GM18870 (cell line): ENCODE measurements at regions not wholly inside any gene's neighbourhood (a gene's known extent, or its start where the extent isn't known, plus 50 kb on each side); places are given as distances from the start of the nearest gene placed in this dataset.

Experiments
- ATAC-seq: cut with Tn5 transposase; IDR thresholded peaks from one replicate; pipeline ENCODE4 v1.9.1; 2021; ENCODE audit warnings: moderate library complexity; ENCODE audit not compliant: unreplicated experiment

DNA sequence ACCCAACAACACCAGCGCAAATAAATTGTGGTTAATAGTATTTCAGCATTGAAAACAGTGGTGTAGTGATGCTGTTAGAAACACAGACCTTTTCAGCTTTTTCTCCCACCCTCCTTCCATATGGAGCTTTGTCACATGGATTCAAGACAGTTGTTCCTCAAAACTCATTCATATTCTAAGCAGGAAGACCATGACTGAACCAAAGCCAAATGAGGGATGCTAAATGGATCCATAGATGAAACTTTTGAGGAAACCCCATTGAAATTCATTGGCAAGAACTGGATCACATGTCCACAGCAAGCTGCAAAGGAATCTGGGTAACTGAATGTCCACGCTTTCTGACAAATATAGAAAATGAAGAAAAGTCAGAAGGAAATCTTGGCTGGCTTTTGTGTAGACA is 615.1 kb upstream of the NETO1 start:
- no peak for ATAC-seq

DNA sequence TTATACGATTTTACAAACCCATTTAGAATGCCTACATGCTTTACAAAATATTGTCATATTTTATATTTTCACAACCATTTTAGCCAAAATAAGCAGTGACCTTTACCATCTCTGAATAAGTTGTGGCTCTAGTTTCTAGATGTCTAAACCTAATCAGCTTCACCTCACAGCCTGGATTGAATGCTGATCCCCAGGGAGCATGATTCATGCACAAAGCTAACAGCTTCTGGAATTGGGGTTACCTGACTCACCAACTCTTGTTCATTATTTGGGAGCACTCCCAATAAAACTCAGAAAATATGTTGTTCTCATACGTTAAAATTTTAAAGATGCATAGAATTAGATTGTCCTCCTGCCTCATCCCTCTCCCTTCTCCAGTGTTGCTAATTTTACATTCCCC is 611.7 kb upstream of the NETO1 start:
- no peak for ATAC-seq

DNA sequence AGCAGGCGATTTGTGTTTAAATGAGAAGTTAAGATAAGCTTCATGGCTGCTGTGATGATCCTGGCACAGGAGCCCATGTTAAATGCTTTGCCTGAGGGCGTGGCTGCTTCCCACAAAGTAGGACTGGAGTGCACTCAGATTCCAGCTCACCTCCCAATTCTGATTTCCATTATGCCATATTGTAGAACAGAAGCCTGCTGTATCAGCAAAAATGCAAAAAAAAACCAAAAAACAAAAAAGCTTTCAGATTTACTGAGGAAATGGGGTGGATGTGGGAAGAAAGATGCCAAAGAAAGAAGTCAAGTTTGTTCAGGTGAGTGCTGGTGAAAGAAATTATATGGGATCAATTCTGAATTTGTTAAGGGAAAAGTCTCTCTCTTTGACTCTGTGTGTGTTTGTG is 610.4 kb upstream of the NETO1 start:
- no peak for ATAC-seq

DNA sequence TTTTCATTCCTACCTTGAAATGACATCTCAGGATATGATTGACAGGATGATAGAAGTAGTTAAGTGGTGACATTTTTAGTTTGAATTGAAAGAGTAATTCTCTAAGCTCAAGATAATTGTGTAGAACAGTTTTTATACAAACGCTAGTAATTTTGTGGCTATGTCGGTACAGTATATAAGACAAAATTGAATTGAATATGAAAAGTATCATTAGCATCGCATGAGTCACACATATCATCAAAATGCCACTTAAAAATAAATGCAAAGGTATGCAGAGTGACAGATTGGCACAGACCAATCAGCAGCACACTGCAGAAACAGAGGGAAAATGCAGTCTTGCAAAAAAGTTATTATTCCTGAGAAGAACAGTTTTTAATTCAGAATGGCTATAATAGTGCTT is 608.2 kb upstream of the NETO1 start:
- ATAC-seq = no peak

DNA sequence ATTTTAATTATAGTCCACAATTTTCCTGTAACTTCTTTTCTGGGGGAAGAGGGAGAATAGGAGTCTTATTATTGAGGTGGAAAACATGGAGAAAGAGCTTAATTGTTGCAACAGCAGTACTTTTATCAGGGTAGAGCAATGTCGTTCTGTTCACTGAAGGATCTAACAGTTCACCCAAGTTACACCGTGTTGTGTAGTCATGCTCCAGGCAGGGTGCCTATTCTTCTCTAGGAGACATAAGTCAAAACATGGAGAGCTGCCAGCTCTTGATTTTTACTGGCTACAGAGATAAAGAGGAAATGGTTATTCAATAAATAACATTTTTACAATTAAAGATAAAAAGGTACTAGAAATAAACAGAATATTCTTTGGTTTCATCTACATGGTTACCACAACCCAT is 594.3 kb upstream of the NETO1 start:
- ATAC-seq = no peak

DNA sequence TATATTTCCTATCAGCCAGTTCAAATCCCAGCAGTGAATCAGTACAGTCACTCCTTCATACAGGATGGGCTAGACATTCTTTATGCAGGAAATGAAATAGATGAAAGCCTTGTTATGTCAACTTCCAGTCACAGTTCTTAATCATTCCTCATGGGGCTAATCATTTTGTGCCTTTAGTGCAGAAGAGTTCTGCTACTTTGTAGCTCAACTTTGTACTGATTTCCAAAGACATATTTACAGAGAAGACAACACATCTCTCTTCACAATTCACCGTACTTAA is 593.9 kb upstream of the NETO1 start:
- ATAC-seq = no peak

DNA sequence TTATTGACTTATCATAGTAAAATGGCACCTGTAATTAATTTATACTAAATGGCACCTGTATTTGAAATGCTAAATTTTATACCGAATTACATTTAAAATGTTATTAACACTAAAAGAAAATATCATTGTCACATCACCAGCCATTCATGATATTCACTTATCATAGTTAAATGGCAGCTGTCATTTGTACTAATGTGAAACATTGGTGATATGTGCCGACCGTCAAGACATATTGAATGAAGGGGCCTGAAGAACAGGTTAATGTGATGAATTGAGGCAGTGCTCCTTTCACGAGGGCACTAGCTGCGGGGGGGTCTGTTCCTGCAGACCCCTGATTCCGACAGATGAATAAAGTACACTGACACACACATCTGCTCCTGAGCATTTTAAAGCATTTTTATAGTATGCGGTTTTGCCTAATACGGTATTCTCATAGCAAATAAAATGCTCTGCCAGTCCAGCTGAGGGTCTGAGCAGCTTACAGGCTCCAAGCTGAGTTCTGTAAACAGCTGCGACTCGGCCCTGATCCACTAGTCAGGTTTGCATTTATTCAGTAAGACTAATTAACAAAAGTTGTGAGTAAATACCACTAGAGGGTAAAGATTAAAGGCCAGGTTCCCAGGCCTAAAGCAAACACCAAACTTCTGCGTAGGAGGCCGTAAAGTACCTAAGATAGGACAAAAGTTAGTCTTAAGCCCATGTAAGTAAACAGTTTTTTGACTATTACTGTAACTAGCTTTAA is 593.4 kb upstream of the NETO1 start:
- no peak for ATAC-seq

DNA sequence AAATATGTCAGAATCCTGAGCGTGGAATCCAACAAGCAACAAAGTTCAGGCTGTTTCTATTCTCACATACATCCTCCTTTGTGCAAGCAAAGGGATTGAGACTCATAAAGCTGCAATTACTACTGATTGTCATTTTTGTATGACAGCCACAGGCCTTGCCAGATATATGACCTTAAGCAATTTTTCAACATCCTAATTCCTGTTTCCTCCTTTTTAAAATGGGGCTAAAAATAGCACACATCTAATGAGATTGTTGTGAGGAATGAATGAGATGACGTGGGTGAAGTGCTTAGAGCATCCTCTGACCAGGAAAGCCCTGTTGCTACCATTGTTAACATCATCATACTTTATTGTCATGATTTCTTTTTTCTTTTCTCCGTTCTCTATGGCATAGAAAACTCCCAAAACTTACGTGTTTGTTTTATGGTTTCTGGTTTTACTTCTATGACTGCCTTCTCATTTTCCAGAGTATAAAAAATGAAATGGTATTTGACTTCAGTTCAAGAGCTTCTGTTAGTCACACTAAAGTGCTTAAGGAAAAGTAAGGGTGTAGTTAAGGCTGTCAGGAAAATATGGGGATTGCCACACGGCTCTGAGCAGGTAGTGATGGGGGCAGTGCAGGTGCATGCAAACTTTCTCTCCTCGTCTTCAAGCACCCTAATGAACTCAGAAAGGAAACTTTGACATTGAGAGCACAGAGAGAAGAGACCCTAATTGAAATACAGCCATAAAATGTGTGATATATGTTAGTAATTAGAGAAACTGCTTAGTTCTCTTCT is 590.6 kb upstream of the NETO1 start:
- ATAC-seq = no peak

DNA sequence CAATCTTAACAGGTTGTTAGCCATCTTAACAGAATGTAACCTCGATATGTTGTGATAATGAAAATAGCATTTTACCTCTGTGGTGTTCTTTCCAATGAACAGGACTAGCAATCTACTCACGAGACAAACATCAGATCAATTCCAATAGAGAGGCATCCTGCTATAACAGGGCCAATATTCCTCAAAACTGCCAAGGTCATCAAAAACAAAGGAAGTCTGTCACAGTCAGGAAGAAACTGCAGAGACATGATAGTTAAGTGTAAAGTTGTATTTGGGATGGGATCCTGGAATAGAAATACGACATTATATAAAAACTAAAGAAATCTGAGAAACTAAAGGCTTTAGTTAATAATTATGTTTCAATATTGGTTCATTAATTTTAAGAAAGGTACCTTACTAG is 588.9 kb upstream of the NETO1 start:
- no peak for ATAC-seq

DNA sequence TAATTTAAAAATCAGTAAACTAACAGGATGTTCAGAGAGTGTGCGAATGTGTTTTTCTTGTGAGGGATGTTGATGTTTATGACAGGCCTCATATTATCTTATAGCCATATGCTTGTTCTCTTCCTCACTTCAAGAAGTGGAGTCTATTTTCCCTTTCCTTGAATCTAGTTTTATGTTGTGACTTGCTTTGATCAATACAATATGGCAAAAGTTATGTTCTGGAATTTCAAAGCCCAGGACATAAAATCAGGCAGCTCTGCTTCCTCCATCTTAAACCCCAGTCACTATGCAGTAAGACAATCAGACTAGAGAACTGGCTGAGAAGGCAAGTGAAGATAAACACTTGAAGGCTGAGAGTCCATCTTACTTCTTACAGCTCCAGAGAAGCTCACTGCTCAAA is 585.1 kb upstream of the NETO1 start:
- no peak for ATAC-seq

DNA sequence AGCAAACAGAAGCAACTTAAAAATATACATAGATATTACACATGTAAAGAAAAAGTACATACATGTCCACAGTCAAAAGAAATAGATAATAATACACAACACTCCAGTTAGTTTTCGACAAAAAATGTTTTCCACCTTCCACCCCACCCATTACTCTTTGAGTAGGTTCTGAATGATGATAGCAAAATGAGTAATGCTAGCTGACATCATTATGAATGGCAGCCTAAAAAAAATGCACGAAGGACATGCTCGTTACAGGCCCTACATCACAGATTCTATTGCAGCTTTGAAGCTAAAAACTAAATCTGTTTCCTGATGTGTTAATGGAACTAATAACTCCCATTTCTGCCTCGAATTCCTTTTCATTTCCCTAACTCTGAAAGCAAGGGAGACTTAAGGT is 578.7 kb upstream of the NETO1 start:
- no peak for ATAC-seq

DNA sequence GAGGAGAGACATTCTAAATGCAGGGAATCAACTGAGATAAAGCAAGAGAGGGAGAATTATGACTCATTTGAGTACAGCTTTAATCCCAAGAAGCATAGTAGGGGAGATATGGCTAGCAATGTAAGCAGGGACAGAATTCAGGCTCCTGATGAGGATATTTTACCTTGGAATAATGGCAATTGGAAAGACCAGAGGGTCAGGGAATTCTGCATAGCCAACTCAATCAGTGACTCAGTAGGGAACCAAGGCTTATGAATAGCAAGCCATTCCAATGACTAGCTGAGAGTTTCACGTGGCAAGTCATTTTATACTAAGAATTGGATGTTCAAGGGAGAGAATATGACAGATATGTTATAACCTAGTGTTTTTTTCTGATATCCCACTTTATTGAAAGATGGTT is 563.8 kb upstream of the NETO1 start:
- ATAC-seq = no peak

DNA sequence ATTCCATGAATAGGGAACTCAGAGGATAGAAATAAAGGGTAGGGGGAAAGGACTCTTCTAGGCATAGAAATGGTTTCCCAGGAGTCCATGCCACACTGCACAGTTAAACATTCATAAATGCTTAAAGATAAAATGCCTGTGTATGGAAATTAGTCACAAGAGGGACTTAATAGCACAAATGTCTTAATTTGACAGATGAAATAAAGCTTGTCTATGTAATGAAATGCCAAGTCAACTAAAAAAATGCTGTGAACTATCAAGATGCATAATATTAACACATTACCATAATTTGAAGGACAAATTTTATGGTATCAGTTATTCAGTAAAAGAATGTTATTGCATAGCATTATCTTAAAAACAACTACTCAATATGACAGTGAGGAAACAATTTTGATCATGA is 553.2 kb upstream of the NETO1 start:
- ATAC-seq = no peak

DNA sequence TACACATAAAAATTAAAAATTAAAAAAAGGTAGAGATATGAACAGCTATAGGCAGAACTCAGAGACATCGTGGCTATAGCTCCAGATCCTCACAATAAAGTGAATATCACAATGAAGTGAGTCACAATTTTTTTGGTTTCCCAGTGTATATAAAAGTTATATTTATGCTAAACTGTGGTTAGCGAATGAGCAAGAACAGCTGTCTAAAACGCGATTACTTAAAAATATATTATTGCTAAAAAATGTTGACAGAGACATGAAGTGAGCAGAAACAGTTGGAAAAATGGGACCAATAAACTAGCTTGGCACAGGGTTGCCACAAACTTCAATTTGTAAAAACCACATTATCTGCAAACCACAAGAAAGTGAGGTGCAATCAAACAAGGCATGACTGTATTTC is 551.7 kb upstream of the NETO1 start:
- ATAC-seq = no peak

DNA sequence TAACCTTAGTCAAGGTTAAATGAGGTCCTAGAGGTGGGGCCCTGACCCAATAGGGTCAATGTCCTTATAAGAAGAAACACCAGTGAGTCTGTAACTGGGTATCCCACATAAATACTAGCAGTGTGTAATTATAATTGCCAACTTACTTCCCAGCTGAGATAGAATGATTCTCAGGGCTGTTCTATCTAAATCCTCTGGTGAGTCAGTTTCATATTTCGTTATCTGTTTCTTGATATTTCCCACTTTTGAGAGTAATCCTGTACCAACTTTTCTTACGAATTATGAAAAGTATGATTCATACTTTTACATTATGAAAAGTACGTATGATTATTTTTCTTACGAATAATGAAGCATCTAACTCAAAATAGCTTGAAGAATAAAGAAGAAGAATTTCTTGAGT is 546.8 kb upstream of the NETO1 start:
- no peak for ATAC-seq

DNA sequence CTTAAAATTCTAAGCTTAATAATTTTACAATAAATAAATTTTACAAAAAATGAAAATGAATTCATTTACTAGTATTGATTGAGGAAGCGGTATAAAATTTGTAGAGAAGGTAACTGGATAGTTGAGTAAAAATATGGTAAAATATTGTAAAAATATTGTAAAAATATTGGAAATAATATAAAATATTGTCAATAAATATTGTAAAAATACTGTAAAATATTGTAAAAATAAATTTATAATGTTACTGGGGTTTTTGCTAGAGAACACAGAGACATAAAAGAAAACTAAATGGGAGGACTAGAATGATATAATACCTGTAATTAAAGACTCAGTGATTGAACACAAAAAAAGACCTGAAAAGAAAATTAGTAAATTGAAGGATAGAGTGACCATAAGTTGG is 546.3 kb upstream of the NETO1 start:
- no peak for ATAC-seq

DNA sequence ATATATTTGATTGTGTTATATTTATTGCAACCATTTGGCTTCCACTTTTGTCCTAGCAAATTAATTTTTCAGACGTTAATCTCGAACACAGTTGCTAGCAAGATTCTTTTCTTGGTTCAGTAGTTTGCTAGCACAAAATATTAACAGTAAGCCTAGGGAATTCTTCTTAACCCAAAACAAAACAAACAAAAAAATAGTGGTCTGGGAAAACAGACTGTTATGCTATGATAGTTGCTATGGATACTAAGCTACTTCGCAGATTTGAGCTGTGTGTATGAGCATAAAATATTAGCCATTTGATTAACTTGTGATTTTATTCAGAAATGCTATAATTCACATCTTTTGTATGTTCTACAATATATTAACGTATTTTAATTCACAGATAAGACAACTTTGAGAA is 541.5 kb upstream of the NETO1 start:
- no peak for ATAC-seq

DNA sequence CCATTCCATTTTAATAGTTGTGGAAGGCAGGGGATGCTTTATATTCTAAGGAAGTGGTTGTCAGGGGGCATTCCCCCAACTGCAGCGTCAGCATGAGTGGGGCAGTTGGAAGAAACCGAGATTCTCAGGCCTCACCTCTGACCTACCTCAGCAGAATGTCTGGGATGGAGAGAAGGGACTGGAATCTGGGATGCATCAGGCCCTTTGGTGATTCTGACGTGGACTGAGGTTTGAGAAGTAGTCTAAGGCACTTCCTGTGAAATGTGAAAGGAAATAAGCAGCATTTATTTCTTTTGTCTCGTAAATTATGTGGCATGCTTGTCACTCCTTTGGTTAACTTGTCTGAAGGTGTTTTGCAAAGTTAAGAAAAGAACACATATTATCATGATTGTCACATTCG is 540.7 kb upstream of the NETO1 start:
- no peak for ATAC-seq

DNA sequence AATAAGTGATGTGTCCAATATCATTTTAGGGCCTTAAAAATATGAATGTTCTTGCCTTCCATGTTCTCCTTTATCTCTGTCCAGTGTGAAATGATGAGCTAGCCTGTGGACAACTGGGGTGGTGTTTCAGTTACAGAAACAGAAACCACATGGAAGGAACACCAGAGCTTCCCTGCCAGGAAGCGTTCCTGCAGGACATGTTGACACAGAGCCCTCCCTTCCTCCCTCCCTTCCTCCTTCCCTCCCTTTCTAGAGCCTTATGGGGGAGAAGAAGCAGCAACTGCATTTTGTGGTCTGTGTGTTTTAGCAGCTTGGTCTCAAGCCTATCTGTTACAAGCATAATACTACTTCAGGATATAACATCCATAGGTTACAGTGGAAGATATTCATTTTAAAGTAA is 539.7 kb upstream of the NETO1 start:
- ATAC-seq = no peak

DNA sequence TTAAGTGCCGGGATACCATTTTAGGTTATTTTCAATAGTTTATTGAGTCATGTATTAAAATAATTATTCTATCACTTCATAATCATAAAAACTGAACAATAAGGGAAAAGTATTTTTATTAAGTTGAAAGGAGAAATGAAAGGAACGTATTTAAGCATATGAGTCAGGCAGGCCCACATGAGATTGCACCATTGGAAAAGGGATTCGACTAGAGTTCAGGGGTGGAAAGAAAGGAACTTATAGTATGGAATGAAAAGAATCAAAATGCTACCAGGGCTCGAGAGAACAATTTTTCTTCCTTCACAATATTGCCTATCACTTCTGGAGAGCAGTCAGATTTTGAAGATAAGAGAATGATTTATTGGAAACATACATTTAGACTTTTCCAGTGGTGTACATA is 516.5 kb upstream of the NETO1 start:
- no peak for ATAC-seq

DNA sequence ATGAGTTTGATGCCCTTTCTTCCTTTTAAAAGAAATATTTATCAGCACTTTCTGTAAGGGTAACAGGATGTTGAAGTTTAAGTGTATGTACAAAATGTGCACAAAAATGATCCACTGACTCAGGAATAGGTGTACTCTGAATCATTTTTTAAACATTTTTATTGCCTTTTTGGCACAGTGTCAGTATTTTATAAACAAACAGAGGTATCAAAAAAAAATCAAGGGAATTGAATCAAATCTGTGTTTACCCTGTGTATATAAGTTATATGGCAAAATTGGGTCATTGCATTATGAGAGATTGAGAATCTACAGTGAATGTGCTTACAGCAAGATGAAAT is 513.9 kb upstream of the NETO1 start:
- ATAC-seq = no peak

DNA sequence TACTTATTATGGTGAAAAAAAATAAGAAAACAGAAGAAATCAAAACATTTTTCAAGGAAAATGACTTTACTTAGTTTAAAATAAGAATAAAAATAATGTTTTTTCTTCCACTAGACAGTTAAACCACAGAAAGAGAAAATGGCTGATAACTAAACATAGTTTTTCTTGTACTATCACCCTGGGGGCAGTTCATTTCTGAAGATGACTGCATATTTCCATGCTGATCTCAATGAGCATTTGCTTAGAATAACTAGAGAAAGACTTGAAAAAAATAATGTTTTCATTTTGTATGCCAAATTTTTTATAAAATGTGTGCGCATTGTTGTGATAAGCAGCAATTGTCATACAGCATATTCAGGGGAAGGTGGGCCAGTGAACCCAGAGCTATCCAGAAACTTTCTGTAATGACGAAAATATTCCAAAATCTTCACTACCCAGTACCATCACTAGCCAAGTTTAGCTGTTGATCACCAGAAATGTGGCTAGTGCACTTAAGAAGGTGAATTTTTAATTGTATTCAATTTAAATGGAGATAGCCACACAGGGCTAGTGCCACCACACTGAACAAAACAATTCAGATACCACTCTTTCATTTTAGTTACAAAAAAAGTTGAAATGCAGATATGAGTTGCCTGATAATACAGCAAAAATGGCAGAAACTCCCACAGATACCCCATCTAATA is 513.4 kb upstream of the NETO1 start:
- no peak for ATAC-seq

DNA sequence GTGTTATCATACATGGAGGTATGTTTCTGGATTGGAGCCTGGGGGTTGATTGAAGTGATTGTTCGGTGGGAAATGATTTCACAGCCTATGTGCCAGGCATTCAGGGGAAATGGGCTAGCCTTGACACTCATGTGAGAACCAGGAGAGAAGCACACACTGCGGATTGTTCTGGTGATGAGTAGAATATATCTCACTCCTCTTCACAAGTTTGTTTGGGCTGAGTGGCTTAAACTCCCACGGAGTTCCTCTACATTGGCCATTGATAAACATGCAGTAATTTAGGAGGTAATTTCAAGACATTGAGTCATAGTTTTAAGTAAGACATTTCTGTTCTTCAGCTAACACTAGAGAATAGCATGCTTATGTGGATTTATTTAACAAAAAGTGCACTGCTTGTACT is 498.9 kb upstream of the NETO1 start:
- no peak for ATAC-seq
